HCT116 (cell line): ENCODE measurements at regions not wholly inside any gene's neighbourhood (a gene's known extent, or its start where the extent isn't known, plus 50 kb on each side); places are given as distances from the start of the nearest gene placed in this dataset.

Source experiments
- ATAC-seq: fragments of 200-7000 bp; cut with Tn5 transposase; 2 replicates; pipeline ENCODE4 v1.9.1; 2020; ENCODE audit warnings: mild to moderate bottlenecking, moderate library complexity
- BruUV-seq: library from RNA; stranded (reverse); fragments of 400-500 nt; replicated peaks from 2 replicates; lab custom pipeline; 2021; lab: Mats Ljungman, UMichigan
- CTCF ChIA-PET: fragments of 300-600 bp; sonication (Branson Sonifier 250); formaldehyde crosslinking; loops from one replicate; lab custom pipeline; 2021; ENCODE audit warnings: antibody characterized with exemption; lab: Charles Lee
- POLR2A ChIA-PET: fragments of 300-600, 350-600 bp; sonication (Branson Sonifier 250); formaldehyde crosslinking; loops from one replicate; lab custom pipeline; 2021; ENCODE audit warnings: antibody characterized with exemption; lab: Charles Lee
- RAD21 ChIA-PET, 2 experiments: fragments of 300-600 bp; sonication (Branson Sonifier 250); formaldehyde crosslinking; loops; one replicate each; lab custom pipeline; 2023; ENCODE audit warnings: low total read pairs in 2 of 2; ENCODE audit not compliant: uncharacterized antibody in 2 of 2, unreplicated experiment in 2 of 2, low non-redundant PET in 1 of 2; lab: Charles Lee
- DNase-seq: peaks from one replicate; pipeline ENCODE4 v3.0.0-alpha.2; 2010; ENCODE audit warnings: low read depth, low spot score
- H2AFZ ChIP-seq: fragments of 200-600 bp; shearing (Covaris generic), sonication (generic); 2 replicates; pipeline ENCODE4 v1.6.1; 2017; ENCODE audit warnings: low read depth, mixed run types, mixed read lengths, antibody characterized with exemption, low read length; ENCODE audit not compliant: poor library complexity, severe bottlenecking
- H3K27ac ChIP-seq: 2 replicates; pipeline ENCODE4 v1.5.1; 2012; ENCODE audit warnings: low read depth, low read length
- H3K27me3 ChIP-seq: fragments of 200-600 bp; sonication (generic); 2 replicates; pipeline ENCODE4 v1.6.1; 2016; ENCODE audit warnings: mixed run types, low read length, mixed read lengths; ENCODE audit not compliant: insufficient read depth
- H3K36me3 ChIP-seq, 2 experiments: fragments of 200-500 bp in 1 of 2; fragments of 200-600 bp in 1 of 2; sonication (Bioruptor generic) in 1 of 2; sonication (generic) in 1 of 2; 2 replicates each; pipeline versions ENCODE4 v1.5.1 to v1.6.1; 2014 to 2016; ENCODE audit warnings: low read length in 2 of 2, inconsistent platforms in 1 of 2, mixed read lengths in 1 of 2, mixed run types in 1 of 2; ENCODE audit not compliant: insufficient read depth in 2 of 2, control insufficient read depth in 1 of 2
- H3K4me1 ChIP-seq, 2 experiments: fragments of 200-600 bp in 1 of 2; sonication (generic) in 1 of 2; 2 replicates each; pipeline versions ENCODE4 v1.5.1 to v1.6.1; 2012 to 2017; ENCODE audit warnings: low read length in 2 of 2, inconsistent platforms in 1 of 2, mild to moderate bottlenecking in 1 of 2, mixed read lengths in 1 of 2, mixed run types in 1 of 2, moderate library complexity in 1 of 2; ENCODE audit not compliant: insufficient read depth in 2 of 2, control insufficient read depth in 1 of 2
- H3K4me2 ChIP-seq: fragments of 200-600 bp; sonication (generic); 2 replicates; pipeline ENCODE4 v1.6.1; 2017; ENCODE audit warnings: mixed run types, low read length, mixed read lengths
- H3K4me3 ChIP-seq, 2 experiments: fragments of 200-600 bp in 1 of 2; sonication (generic) in 1 of 2; replicated peaks in 1 of 2; 2 replicates each; pipeline ENCODE4 v1.5.1; 2011 to 2016; ENCODE audit warnings: low read length in 2 of 2, control low read depth in 1 of 2, low read depth in 1 of 2, mild to moderate bottlenecking in 1 of 2, mixed read lengths in 1 of 2, mixed run types in 1 of 2
- H3K79me2 ChIP-seq: fragments of 200-600 bp; sonication (generic); 2 replicates; pipeline ENCODE4 v1.6.1; 2017; ENCODE audit warnings: mild to moderate bottlenecking, mixed run types, low read length, moderate library complexity, mixed read lengths; ENCODE audit not compliant: insufficient read depth
- H3K9ac ChIP-seq: fragments of 200-600 bp; sonication (generic); 2 replicates; pipeline ENCODE4 v1.6.1; 2016; ENCODE audit warnings: low read length, mixed read lengths
- H3K9me2 ChIP-seq: fragments of 200-600 bp; sonication (generic), shearing (Covaris generic); 2 replicates; pipeline ENCODE4 v1.6.1; 2017; ENCODE audit warnings: mixed run types, mild to moderate bottlenecking, moderate library complexity; ENCODE audit not compliant: insufficient read depth
- H3K9me3 ChIP-seq, 2 experiments: fragments of 200-500 bp in 1 of 2; fragments of 200-600 bp in 1 of 2; sonication (Bioruptor generic) in 1 of 2; sonication (generic) in 1 of 2; 2 replicates each; pipeline ENCODE4 v1.6.1; 2014 to 2017; ENCODE audit warnings: low read length in 2 of 2, mixed read lengths in 2 of 2, inconsistent platforms in 1 of 2, low read depth in 1 of 2, mild to moderate bottlenecking in 1 of 2, mixed run types in 1 of 2, moderate library complexity in 1 of 2; ENCODE audit not compliant: control insufficient read depth in 1 of 2, insufficient read depth in 1 of 2
- H4K20me1 ChIP-seq: fragments of 200-600 bp; sonication (generic), shearing (Covaris generic); 2 replicates; pipeline ENCODE4 v1.6.1; 2017; ENCODE audit warnings: mixed run types, mild to moderate bottlenecking, moderate library complexity; ENCODE audit not compliant: insufficient read depth
- CEBPB ChIP-seq: IDR thresholded peaks from 2 replicates; pipeline ENCODE4 v1.6.1; 2012; ENCODE audit warnings: low read depth
- JUND ChIP-seq: IDR thresholded peaks from 2 replicates; pipeline ENCODE4 v1.6.1; 2012
- RAD21 ChIP-seq: IDR thresholded peaks from 2 replicates; pipeline ENCODE4 v1.6.1; 2012; ENCODE audit warnings: low read depth, mild to moderate bottlenecking
- SP1 ChIP-seq: IDR thresholded peaks from 2 replicates; pipeline ENCODE4 v1.6.1; 2012; ENCODE audit warnings: low read depth
- intact Hi-C: fragments of 100-400 bp; cut with micrococcal nuclease; formaldehyde crosslinking; loops from 2 replicates; pipeline ENCODE4 v1.10.0; 2022
- TF ChIP-seq, protein P1 (sequence below): IDR thresholded peaks from 2 replicates; pipeline ENCODE4 v1.6.1; 2012; ENCODE audit warnings: low read depth

GRCh38 chr10:127798111-127798510 lies 61.1 kb downstream of the FOXI2 start:
- CTCF ChIA-PET: no interaction called here
- POLR2A ChIA-PET: no interaction called here
- Histone ChIP-seq H3K9me3 (0 out of 4 replicates have a peak, but pooled peaks cover 0 to 3% of the 10 kb centered on the region in 2 experiments), H4K20me1 (no peaks in the 10 kb centered on the region), H3K4me2 (no peak overlapping the region), H2AFZ (no peak overlapping the region), H3K9ac (no peak overlapping the region), H3K27me3 (peaks cover 41% of the 10 kb centered on the region), H3K4me1 (no peaks in the 10 kb centered on the region), H3K4me3 (no peak overlapping the region), H3K9me2 (no peaks in the 10 kb centered on the region), H3K36me3 (no peaks in the 10 kb centered on the region), H3K27ac (no peak overlapping the region), H3K79me2 (no peaks in the 10 kb centered on the region)
- no TSS peak for BruUV-seq
- intact Hi-C loops: no loop called here
- ATAC-seq: no peak
- RAD21 ChIA-PET: no interaction called here
- DNase-seq: no peak
- TF ChIP-seq CEBPB: no peak
- no peak for TF ChIP-seq RAD21

GRCh38 chr10:127801302-127801701 lies 64.3 kb downstream of the FOXI2 start:
- intact Hi-C loops: no loop called here
- BruUV-seq: no TSS peak
- Histone ChIP-seq H3K27ac (no peak overlapping the region), H3K4me1 (no peaks in the 10 kb centered on the region), H2AFZ (no peak overlapping the region), H3K4me2 (no peak overlapping the region), H3K9ac (no peak overlapping the region), H3K9me3 (0 out of 4 replicates have a peak, but pooled peaks cover 0 to 3% of the 10 kb centered on the region in 2 experiments), H3K9me2 (no peaks in the 10 kb centered on the region), H3K27me3 (peaks cover 38% of the 10 kb centered on the region), H3K79me2 (no peaks in the 10 kb centered on the region), H3K4me3 (no peak overlapping the region), H4K20me1 (no peaks in the 10 kb centered on the region), H3K36me3 (no peaks in the 10 kb centered on the region)
- DNase-seq (no peak), ATAC-seq (no peak)
- CTCF ChIA-PET: no interaction called here
- RAD21 ChIA-PET: no interaction called here
- POLR2A ChIA-PET: no interaction called here
- TF ChIP-seq SP1 (no peak), JUND (no peak)
- TF ChIP-seq, protein P1, sequence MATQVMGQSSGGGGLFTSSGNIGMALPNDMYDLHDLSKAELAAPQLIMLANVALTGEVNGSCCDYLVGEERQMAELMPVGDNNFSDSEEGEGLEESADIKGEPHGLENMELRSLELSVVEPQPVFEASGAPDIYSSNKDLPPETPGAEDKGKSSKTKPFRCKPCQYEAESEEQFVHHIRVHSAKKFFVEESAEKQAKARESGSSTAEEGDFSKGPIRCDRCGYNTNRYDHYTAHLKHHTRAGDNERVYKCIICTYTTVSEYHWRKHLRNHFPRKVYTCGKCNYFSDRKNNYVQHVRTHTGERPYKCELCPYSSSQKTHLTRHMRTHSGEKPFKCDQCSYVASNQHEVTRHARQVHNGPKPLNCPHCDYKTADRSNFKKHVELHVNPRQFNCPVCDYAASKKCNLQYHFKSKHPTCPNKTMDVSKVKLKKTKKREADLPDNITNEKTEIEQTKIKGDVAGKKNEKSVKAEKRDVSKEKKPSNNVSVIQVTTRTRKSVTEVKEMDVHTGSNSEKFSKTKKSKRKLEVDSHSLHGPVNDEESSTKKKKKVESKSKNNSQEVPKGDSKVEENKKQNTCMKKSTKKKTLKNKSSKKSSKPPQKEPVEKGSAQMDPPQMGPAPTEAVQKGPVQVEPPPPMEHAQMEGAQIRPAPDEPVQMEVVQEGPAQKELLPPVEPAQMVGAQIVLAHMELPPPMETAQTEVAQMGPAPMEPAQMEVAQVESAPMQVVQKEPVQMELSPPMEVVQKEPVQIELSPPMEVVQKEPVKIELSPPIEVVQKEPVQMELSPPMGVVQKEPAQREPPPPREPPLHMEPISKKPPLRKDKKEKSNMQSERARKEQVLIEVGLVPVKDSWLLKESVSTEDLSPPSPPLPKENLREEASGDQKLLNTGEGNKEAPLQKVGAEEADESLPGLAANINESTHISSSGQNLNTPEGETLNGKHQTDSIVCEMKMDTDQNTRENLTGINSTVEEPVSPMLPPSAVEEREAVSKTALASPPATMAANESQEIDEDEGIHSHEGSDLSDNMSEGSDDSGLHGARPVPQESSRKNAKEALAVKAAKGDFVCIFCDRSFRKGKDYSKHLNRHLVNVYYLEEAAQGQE: peak; percentile 18
